CD4-positive, alpha-beta T cell treated with Interferon alpha-2 for 1 hour (primary cell): ENCODE measurements at regions not wholly inside any gene's neighbourhood (a gene's known extent, or its start where the extent isn't known, plus 50 kb on each side); places are given as distances from the start of the nearest gene placed in this dataset.
"Not testable (repeated sequence)": the region's sequence is repeated elsewhere in the genome, so short reads cannot be mapped to it uniquely, and the experiment has no call there.

ENCODE experiments used
- DNase-seq, 2 donors: peaks; one replicate each; pipeline ENCODE4 v3.0.0-alpha.2; 2020 to 2022

- no peak for DNase-seq
These were observed 351.2 kb upstream of the SGO1 start for GRCh38 chr3:20537234-20537633.

- DNase-seq, result no peak
These were observed 343.9 kb upstream of the SGO1 start for GRCh38 chr3:20529911-20530310.

DNA sequence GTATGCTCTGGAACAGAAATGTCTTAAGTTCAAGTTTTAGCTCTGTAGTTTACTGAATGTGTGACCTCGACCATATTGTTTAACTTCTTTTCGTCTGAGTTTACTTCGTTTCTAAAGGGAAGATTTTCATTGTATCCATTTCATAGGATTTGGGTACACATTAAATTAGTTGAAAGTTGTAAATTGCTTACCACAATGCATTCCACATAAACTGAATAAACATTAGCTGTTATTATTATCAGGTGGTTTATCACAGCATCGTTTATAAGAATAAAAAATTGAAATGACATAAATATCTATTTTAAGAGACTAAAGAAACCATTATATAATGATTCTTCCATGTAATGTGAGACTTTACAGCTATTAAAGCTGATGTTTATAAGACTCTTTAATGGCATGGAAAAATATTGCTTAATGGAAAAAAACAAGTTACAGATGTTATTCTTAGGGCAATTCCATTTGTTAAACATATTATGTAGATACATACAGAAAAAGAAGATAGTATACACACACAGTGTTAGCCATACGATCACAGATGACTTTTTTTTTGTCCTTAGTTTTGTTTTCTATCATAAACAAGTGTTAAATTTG lies 342.3 kb upstream of the SGO1 start:
- DNase-seq, result no peak

DNA sequence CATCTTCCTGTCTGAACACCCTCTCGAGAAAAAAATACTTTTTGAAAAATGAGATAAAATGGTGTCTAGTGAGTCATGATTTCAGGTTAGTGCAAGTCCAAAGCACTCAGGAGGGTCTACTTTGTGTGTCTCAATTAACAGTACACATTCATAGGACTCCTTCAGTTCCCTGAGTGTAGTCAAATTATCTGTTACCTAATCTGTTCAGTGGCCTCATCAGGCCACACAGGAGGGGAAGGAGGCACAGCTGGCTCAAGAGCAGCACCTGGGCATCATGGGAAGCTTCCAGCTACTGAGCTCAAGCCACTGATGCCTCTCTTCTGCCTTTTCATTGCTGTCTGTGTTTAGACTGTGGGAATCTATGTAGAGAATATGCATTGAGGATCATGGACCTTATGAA lies 341.4 kb upstream of the SGO1 start:
- DNase-seq, result no peak

- DNase-seq, result no peak
These were observed 338.3 kb upstream of the SGO1 start for GRCh38 chr3:20524328-20524727.

DNA sequence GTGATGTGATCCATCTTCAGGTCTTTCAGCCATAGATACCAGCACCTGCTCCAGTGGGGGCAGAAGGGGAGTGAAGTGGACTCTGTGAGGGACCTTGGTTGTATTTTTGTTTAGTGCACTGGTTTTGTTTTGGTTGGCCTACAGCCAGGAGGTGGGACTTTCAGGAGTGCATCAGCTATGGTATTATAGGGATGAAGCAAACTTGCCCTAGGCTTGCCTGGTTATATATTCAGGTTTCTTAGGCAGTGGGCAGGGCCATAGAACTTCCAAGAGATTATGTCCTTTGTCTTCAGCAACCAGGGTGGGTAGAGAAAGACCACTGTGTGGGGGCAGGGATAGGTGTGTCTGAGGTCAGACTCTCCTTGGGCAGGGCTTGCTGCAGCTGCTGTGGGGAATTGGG lies 337.3 kb upstream of the SGO1 start:
- no peak for DNase-seq

DNA sequence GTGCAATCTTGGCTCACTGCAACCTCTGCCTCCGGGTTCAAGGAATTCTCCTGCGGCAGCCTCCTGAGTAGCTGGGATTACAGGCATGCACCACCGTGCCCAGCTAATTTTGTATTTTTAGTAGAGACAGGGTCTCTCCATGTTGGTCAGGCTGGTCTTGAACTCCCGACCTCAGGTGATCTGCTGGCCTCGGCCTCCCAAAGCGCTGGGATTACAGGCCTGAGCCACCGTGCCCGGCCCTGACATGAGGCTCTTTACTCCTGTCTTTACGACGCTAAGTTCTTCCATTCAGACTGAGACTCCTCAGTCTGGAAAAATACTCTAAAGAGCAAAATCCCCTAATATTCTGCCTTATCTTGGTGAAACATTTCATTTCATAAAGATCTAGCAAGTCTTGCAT lies 331.3 kb upstream of the SGO1 start:
- not testable (repeated sequence) for DNase-seq

DNA sequence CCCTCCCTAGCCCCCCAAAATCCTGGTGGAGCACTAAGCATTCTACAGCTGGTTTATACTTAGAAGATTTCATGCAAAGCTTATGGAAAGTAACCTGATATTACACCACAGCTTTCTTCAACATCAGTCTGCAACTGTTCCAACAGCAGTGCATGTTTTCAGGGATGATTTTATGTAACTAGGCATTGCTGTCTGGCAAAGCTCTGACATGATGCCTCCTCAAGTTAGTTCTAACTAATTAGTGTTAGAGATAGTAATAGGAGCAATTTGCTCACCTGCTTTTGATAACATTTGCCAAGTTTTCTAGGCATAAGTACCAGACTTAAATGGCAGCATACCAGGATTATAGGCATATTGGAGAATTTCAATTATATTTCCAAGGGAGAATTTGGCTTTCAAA lies 330.3 kb upstream of the SGO1 start:
- no peak for DNase-seq

DNA sequence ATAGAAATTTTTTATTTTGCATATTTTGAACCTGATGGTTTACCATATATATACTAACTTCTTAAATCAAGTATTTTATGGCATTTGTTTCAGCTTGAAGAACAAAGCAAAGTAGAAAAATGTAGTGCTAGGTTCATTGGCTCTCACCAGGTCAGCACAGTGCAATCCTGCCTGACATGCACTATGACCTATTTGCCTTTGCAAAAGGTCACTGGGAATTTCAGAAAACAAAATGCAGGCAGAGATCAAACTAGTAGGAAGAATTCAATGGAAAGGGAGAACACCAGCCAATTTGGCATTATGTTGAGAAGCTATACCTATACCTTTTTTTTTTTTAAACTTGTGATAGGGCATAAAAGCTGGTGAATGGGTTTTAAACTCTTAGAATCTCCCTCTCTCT lies 329.8 kb upstream of the SGO1 start:
- DNase-seq, result no peak

DNA sequence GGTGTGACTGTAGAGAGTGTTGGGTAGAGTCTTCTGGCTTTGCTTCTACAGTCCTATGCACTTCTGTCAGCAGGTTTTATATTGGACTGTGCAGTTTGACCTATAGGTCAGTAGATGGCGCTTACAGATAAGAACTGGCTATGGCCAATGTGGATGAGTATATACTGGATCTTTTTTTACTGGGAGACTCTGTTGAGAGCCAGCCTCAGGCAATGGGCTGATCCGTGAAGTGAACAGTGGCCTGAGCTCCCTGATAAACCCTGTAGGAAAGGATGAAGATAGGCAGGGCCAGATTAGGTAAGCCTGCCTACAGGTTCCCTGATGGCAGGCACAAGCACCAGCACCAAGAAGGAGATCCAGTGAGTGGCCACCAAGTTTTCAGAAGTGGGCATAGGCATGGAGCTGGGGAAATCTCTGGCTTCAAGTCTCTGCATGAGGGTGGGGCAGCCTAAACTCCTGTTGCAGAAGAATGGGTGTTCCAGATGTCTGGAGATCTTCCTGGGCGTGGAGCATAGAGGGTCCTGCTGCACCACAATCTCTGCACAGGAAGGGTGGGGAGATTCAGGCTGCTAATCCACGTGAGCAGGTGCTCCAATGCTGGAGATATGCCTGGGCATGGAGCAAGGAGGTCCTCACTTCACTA lies 326.0 kb upstream of the SGO1 start:
- no peak for DNase-seq

- DNase-seq, result no peak
These were observed 324.4 kb upstream of the SGO1 start for GRCh38 chr3:20510396-20510795.

- DNase-seq, result no peak
These were observed 317.5 kb upstream of the SGO1 start for GRCh38 chr3:20503394-20504082.

GRCh38 chr3:20490996-20491395 lies 305.0 kb upstream of the SGO1 start:
- no peak for DNase-seq

GRCh38 chr3:20488151-20488550 lies 302.1 kb upstream of the SGO1 start:
- no peak for DNase-seq

DNA sequence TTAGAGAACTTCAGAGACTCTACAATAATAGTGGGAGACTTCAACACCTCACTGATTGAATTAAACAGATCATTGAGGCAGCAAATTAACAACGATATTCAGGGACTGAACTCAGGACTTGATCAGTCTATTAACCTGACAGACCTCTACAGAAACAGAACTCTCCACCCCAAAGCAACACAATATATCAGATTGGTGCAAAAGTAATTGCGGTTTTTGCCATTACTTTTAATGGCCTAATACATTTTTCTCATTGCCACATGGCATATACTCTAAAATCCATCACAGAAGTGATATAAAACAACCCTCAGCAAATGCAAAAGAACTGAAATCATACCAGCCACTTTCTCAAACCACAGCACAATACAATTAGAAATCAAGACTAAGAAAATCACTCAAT lies 298.1 kb upstream of the SGO1 start:
- no peak for DNase-seq

GRCh38 chr3:20482350-20482749 lies 296.3 kb upstream of the SGO1 start:
- DNase-seq, result no peak

- DNase-seq, result no peak
These were observed 294.9 kb upstream of the SGO1 start for GRCh38 chr3:20480786-20481365.

GRCh38 chr3:20478436-20478835 lies 292.4 kb upstream of the SGO1 start:
- no peak for DNase-seq

GRCh38 chr3:20464237-20464636 lies 278.2 kb upstream of the SGO1 start:
- DNase-seq, result not testable (repeated sequence)

- DNase-seq, result no peak
These were observed 276.7 kb upstream of the SGO1 start for GRCh38 chr3:20462723-20463122.

DNA sequence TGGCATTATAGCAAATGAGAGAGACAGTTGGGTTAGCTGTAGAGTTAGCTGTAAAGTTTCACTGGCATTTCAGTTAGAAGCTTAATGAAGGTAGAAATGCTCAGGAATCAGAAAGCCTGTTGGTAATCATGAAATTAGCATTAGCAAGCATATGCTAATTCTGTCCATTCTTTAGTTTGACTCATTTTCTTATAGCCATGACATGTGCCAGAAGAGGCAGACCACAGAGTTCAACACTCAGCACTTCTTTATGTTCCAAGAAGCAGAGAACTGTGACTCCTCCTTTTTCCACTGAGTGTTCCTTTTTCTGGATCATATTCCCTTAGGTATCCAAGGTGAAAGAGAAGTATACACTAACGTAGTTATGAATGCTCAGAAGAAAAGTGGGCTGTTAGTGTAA lies 276.2 kb upstream of the SGO1 start:
- DNase-seq, result no peak

GRCh38 chr3:20458994-20459716 lies 273.1 kb upstream of the SGO1 start:
- no peak for DNase-seq

- DNase-seq, result no peak
These were observed 270.5 kb upstream of the SGO1 start for GRCh38 chr3:20456511-20456910.

- DNase-seq, result no peak
These were observed 265.2 kb upstream of the SGO1 start for GRCh38 chr3:20451170-20451569.
